ENCODE measurements at regions not wholly inside any gene's neighbourhood (a gene's known extent, or its start where the extent isn't known, plus 50 kb on each side); places are given as distances from the start of the nearest gene placed in this dataset.

GRCh38 chr1:31524186-31524901 lies 52.0 kb upstream of the TINAGL1 start:
- TF ChIP-seq CTCF (conservative IDR thresholded peaks at IDR 0.05; ENCODE audit: low read depth, low read length) (no peak), EZH2phosphoT487 (IDR thresholded peaks at IDR 0.05; ENCODE audit: borderline replicate concordance, low read length) (no peak), EZH2 (IDR thresholded peaks at IDR 0.05; ENCODE audit: low read length, unreplicated experiment) (no peak)

All from PC-3 (cell line).